ENCODE measurements at regions not wholly inside any gene's neighbourhood (a gene's known extent, or its start where the extent isn't known, plus 50 kb on each side); places are given as distances from the start of the nearest gene placed in this dataset.

GRCh38 chr20:11409561-11409960 lies 508.1 kb upstream of the BTBD3 start:
- FAIRE-seq: no peak
- in situ Hi-C loops (cut with HindIII; ENCODE audit: extremely low pct_ligation_motif_present, low pct_unique_long_range_greater_than_20kb) (no loop called here), intact Hi-C loops (cut with micrococcal nuclease; ENCODE audit: unreplicated experiment) (no loop called here)
- ChIA-PET POLR2A (no interaction called here), CTCF (ENCODE audit: low intra/inter-chr PET ratio, low total read pairs) (no interaction called here)
- Histone ChIP-seq H2AFZ (ENCODE audit: low read length) (no peak overlapping the region), H3K27ac (ENCODE audit: extremely low read length, insufficient read depth, low read length) (no peak overlapping the region), H3K36me3 (replicated peaks in 1 of 2; ENCODE audit: control insufficient read depth in 1 of 2, insufficient read depth in 2 of 2, low read length in 2 of 2) (no peaks in the 10 kb centered on the region), H3K4me1 (ENCODE audit: insufficient read depth, low read length) (no peaks in the 10 kb centered on the region), H4K20me1 (ENCODE audit: insufficient read depth, low read length) (no peaks in the 10 kb centered on the region), H3K4me3 (replicated peaks in 1 of 3; ENCODE audit: insufficient read depth in 1 of 3, low read depth in 2 of 3, low read length in 3 of 3) (no peak overlapping the region), H3K9ac (ENCODE audit: insufficient read depth, low read depth, low read length) (no peak overlapping the region), H3K9me3 (ENCODE audit: low read length) (no peaks in the 10 kb centered on the region), H3K79me2 (ENCODE audit: insufficient read depth, low read length) (no peaks in the 10 kb centered on the region), H3K4me2 (ENCODE audit: low read depth, low read length) (no peak overlapping the region), H3K27me3 (ENCODE audit: control insufficient read depth in 1 of 2, insufficient read depth in 2 of 2, low read length in 2 of 2) (no peaks in the 10 kb centered on the region)
- no peak for ATAC-seq
- no TSS peak for BruUV-seq (replicated peaks)
- no peak for DNase-seq (ENCODE audit: low spot score)
- TF ChIP-seq THRA (CRISPR knock-in tag; IDR thresholded peaks at IDR 0.05; ENCODE audit: borderline replicate concordance) (no peak), ZNF609 (CRISPR knock-in tag; IDR thresholded peaks at IDR 0.05; ENCODE audit: borderline replicate concordance) (no peak), AHR (CRISPR knock-in tag; IDR thresholded peaks at IDR 0.05) (no peak), DRAP1 (CRISPR knock-in tag; IDR thresholded peaks at IDR 0.05) (no peak), ZFP62 (CRISPR knock-in tag; IDR thresholded peaks at IDR 0.05) (no peak), BCL3 (CRISPR knock-in tag; IDR thresholded peaks at IDR 0.05) (no peak), TRIM24 (CRISPR knock-in tag; IDR thresholded peaks at IDR 0.05) (no peak), GLMP (CRISPR knock-in tag; IDR thresholded peaks at IDR 0.05; ENCODE audit: borderline replicate concordance) (no peak), GPBP1L1 (CRISPR knock-in tag; IDR thresholded peaks at IDR 0.05) (no peak), ZNF230 (CRISPR knock-in tag; IDR thresholded peaks at IDR 0.05) (no peak), SUZ12 (IDR thresholded peaks at IDR 0.05; ENCODE audit: low read depth, low read length) (no peak), MEF2D (CRISPR knock-in tag; IDR thresholded peaks at IDR 0.05) (no peak), ZNF678 (CRISPR knock-in tag; IDR thresholded peaks at IDR 0.05) (no peak), ZNF747 (CRISPR knock-in tag; IDR thresholded peaks at IDR 0.05; ENCODE audit: borderline replicate concordance) (no peak), SRSF4 (IDR thresholded peaks at IDR 0.05; ENCODE audit: low read depth, low read length, poor library complexity, severe bottlenecking) (no peak)
